Germinal center (tissue), 1 donor: ENCODE measurements at regions not wholly inside any gene's neighbourhood (a gene's known extent, or its start where the extent isn't known, plus 50 kb on each side); places are given as distances from the start of the nearest gene placed in this dataset.

Experiments used
- DNase-seq: peaks from one replicate; pipeline ENCODE4 v3.0.0; 2012; ENCODE audit warnings: mixed read lengths, low spot score

GRCh38 chr1:90780981-90781380 is 63.9 kb upstream of the BARHL2 start:
- DNase-seq, result no peak

GRCh38 chr1:90779573-90779972 is 62.5 kb upstream of the BARHL2 start:
- DNase-seq, result no peak

GRCh38 chr1:90778486-90778885 is 61.4 kb upstream of the BARHL2 start:
- no peak for DNase-seq

- DNase-seq, result no peak
These were observed 56.7 kb upstream of the BARHL2 start for GRCh38 chr1:90773812-90774211.

- DNase-seq, result no peak
These were observed 51.7 kb upstream of the BARHL2 start for GRCh38 chr1:90768826-90769225.

GRCh38 chr1:90768098-90768497 is 51.0 kb upstream of the BARHL2 start:
- no peak for DNase-seq
